MM.1S (cell line): ENCODE measurements at regions not wholly inside any gene's neighbourhood (a gene's known extent, or its start where the extent isn't known, plus 50 kb on each side); places are given as distances from the start of the nearest gene placed in this dataset.

Source experiments
- EZH2 ChIP-seq: fragments of 300-600 bp; sonication (generic); optimal IDR thresholded peaks from 2 replicates; pipeline ENCODE3; 2017; ENCODE audit warnings: low read depth, mild to moderate bottlenecking, antibody characterized with exemption, low read length, mixed read lengths
- EZH2phosphoT487 ChIP-seq: fragments of 300-600 bp; sonication (generic); IDR thresholded peaks from 2 replicates; pipeline ENCODE4 v1.6.1; 2018; ENCODE audit warnings: antibody characterized with exemption, low read length
- TF ChIP-seq, protein P1 (sequence below): fragments of 300-600 bp; sonication (generic); IDR thresholded peaks from 2 replicates; pipeline ENCODE4 v1.5.1; 2016; ENCODE audit warnings: antibody characterized with exemption, low read length, mixed read lengths

GRCh38 chr16:6977291-6977690, 355.4 kb upstream of the RBFOX1 start:
- TF ChIP-seq, protein P1, sequence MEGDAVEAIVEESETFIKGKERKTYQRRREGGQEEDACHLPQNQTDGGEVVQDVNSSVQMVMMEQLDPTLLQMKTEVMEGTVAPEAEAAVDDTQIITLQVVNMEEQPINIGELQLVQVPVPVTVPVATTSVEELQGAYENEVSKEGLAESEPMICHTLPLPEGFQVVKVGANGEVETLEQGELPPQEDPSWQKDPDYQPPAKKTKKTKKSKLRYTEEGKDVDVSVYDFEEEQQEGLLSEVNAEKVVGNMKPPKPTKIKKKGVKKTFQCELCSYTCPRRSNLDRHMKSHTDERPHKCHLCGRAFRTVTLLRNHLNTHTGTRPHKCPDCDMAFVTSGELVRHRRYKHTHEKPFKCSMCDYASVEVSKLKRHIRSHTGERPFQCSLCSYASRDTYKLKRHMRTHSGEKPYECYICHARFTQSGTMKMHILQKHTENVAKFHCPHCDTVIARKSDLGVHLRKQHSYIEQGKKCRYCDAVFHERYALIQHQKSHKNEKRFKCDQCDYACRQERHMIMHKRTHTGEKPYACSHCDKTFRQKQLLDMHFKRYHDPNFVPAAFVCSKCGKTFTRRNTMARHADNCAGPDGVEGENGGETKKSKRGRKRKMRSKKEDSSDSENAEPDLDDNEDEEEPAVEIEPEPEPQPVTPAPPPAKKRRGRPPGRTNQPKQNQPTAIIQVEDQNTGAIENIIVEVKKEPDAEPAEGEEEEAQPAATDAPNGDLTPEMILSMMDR, result no peak
- TF ChIP-seq EZH2 (no peak), EZH2phosphoT487 (no peak)
